ENCODE measurements at regions not wholly inside any gene's neighbourhood (a gene's known extent, or its start where the extent isn't known, plus 50 kb on each side); places are given as distances from the start of the nearest gene placed in this dataset.
A peak's percentile ranks its signal among the peaks of the same experiment; 100 is the strongest.

DNA sequence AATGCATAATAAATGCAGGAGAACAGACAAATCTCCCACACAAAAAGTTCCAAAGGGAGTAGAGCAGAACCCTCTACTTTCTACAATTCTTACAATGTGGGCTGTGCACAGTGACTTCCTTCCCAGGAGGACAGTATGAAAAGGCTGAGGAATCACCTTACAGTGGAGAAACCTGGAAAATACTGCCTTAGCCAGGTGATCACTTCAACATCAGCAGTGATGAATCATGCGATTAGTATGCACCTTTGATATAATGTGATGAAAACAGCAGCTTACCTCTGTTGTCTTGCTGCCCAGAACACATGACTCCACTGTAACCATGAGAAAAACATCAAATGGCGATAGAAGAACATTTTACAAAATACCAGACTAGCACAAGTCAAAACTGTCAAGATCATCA is 329.7 kb upstream of the POM121L12 start:
- DNase-seq (ENCODE audit: low spot score): no peak

GRCh38 chr7:52700349-52700748 is 335.1 kb upstream of the POM121L12 start:
- no peak for DNase-seq (ENCODE audit: low spot score)

DNA sequence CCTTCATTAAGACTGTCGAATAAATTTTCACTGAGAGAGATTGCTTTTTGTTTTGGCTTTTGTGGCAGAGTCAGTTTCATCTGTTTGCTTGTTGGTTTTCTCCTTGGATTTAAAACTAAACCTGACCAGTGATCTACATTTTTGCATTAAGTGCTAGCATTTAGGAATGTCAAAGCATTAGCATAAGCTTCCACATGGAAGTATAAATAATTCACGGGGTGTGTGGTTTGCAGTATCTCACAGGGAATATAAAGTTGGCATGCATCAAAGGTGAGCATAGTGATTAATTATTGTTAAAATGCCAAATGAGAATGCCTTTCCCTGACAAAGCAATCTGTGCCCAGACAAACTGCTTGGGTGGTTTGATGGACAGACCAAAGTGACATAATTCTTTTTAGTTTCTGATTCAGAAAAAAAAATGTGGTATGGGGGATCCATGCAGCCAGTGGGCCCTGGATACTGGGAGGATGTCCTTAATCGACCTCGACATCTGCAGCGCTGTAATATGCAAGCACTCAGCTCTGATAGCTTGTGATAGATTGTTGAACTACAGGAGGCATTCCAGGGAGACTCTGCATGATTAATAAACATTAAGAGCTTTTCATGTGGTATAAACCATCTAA is 339.3 kb upstream of the POM121L12 start:
- no peak for DNase-seq (ENCODE audit: low spot score)

DNA sequence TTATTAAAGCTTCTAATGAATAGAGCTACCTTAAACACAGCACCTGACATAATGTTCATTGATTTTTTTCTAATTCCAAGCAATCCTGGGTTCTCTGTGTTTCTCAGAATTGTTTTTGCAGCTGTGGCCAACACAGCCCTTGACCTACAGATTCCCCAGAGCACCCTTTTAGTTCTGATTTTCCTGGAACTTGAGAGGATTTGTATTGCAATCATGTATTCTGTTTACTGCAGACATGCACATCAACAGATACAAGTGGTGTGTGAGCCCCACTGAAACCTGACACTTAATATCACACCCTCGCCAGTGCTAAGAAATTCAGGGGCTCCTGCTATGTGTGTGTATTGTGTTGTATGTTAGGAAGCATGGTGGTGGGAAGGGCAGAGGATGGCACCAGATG is 344.2 kb upstream of the POM121L12 start:
- no peak for DNase-seq (ENCODE audit: low spot score)

- peak; percentile 56 for DNase-seq (ENCODE audit: low spot score)
Observed at GRCh38 chr7:52689912-52690311, 345.5 kb upstream of the POM121L12 start.

DNA sequence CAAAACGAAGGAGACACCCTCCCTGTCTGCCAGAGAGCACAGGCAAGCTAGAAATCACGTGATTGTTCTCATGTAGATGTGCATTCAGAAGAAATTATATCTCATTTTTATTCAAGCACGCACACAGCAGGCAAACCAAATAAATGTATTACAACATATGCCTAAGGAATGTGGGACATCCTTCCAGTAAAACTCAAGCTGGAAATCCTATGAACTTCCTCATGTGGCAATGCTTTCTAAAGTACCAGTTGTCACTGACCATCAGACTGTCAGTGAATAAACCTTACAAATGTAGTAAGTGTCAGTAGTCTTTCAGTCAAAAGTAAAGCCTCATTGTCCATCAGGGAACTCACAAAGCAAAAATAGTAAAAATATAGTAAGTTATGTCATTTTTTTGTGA is 350.1 kb upstream of the POM121L12 start:
- no peak for DNase-seq (ENCODE audit: low spot score)

DNA sequence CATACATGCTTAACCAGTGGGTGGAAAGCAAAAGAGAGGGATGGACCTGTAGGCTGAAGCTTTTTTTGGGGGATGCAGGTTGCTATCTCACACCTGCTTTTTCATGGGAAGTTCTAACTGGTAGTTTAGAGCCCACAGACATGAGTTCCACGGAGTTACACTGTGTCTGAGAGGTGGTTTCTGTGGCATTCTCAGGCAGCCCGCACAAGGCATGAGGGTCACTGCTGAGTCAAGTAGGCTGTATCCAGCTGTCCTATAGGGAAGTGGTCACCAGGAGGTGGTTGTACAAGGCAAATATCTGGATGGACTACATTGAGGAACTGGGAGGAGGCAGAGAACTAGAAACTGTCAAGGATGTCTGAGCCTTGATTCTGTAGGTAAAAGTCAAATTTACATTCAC is 351.0 kb upstream of the POM121L12 start:
- DNase-seq (ENCODE audit: low spot score): no peak

- DNase-seq (ENCODE audit: low spot score): no peak
Observed at GRCh38 chr7:52682993-52683392, 352.4 kb upstream of the POM121L12 start.

GRCh38 chr7:52670608-52671225 is 364.7 kb upstream of the POM121L12 start:
- DNase-seq (ENCODE audit: low spot score): no peak

GRCh38 chr7:52669031-52669430 is 366.4 kb upstream of the POM121L12 start:
- no peak for DNase-seq (ENCODE audit: low spot score)

GRCh38 chr7:52668435-52668834 is 367.0 kb upstream of the POM121L12 start:
- no peak for DNase-seq (ENCODE audit: low spot score)

GRCh38 chr7:52659178-52659577 is 376.3 kb upstream of the POM121L12 start:
- DNase-seq (ENCODE audit: low spot score): no peak

DNA sequence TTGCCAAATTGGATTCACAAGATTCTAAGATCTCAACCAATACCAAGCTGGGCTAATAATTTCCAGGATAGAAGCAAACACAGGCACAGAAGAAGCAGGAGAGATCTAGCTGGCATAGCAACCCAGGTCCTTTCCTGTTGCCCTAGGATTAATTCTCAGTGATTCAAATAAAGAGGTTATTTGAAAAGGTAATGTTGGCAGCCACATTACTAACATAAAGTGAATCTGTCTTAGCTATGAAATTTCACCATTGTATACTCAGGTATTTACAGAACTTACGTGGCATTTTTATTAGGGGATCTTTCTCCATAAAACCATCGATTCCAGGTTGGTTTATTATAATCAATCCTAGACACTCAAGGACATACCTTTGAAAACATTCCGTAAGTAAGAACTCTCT is 379.3 kb upstream of the POM121L12 start:
- DNase-seq (ENCODE audit: low spot score): no peak

GRCh38 chr7:52652621-52653020 is 382.8 kb upstream of the POM121L12 start:
- no peak for DNase-seq (ENCODE audit: low spot score)

DNA sequence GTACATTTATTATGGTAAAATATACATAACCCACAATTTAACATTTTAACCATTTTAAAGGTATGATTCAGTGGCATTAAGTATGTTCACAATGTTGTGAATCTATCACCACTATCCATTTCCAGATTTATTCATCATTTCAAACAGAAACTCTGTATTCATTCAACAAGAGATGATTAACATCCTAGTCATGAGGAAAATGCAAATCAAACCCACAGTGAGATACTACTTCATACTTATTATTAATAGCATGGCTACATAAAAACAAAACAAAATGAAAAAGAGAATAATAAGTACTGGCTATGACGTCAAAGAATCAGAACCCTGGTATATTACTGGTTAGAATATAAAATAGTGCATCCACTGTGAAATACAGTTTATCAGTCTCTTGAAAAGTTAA is 386.6 kb upstream of the POM121L12 start:
- DNase-seq (ENCODE audit: low spot score): no peak

GRCh38 chr7:52647046-52647445 is 388.4 kb upstream of the POM121L12 start:
- DNase-seq (ENCODE audit: low spot score): no peak

DNA sequence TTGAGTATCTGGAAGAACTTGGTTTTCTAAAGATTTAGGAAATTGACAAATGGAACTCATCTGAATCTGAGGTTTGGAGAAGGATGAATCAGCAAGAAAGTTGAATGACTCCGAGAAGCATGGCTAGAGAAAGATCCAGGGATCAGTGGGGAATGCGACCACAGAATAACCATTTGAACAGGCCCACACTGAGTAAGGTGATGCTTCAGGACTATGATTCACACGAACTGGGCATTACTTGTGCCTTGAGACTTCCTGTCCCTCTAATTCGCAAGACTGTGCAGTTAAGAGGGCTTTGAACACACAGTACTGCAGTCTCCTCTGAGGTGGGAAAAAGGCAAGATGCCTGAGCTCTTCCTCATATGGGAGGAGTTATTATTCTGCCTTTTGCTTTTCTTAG is 395.5 kb upstream of the POM121L12 start:
- DNase-seq (ENCODE audit: low spot score): peak; percentile 78

GRCh38 chr7:52639126-52639525 is 396.3 kb upstream of the POM121L12 start:
- DNase-seq (ENCODE audit: low spot score): no peak

DNA sequence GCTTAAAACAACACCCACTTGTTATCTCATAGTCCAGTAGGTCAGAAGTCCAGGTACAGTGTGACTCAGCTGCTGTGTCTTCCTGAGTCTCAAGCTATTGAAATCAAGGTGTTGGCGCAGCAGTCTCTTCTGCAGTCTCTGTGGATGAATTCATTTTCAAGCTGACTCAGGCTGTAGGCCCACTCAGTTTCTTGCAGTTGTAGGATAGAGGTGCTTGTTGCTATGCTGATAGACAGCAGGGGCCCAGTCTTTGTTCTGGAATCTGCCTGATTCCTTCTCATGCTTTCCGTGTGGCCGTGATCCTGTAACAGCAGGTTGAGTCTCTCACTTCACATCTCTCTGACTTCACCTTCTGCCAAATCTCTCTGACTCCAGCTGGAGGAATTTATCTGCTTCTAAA is 400.4 kb upstream of the POM121L12 start:
- no peak for DNase-seq (ENCODE audit: low spot score)

GRCh38 chr7:52620849-52621248 is 414.6 kb upstream of the POM121L12 start:
- no peak for DNase-seq (ENCODE audit: low spot score)

- DNase-seq (ENCODE audit: low spot score): no peak
Observed at GRCh38 chr7:52616552-52616951, 418.9 kb upstream of the POM121L12 start.

DNA sequence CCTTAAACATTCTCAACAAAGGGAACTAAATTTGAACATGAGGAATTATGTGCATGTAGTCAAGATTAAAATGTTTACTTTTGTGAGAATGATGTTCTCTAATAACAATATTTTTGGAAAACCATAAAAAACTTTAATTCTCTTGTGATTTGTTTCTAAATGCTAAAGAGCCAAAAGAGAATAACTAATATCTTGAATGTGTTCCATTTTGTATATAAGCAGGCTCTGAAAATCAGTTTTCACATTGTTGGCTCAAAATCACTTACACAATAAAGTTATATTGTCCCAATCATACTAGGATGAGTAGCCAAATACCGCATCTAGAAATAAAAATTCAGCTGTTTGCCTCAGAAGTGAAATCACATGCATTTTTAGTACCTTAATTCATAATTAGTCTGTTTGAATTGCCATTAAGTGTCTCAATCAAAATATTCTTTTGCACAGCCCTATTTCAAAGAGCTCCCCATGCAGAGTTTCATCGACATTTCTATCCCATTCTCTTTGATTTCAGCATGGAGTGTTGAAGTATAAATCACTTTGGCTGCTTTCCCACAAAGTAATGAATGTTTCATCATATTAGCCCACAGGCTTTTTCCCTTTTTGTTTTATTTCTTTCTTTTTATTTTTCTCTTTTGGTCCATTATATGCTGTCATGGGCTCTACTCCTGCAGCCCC is 420.3 kb upstream of the POM121L12 start:
- DNase-seq (ENCODE audit: low spot score): no peak

GRCh38 chr7:52609511-52609910 is 425.9 kb upstream of the POM121L12 start:
- DNase-seq (ENCODE audit: low spot score): no peak
